ENCODE measurements at regions not wholly inside any gene's neighbourhood (a gene's known extent, or its start where the extent isn't known, plus 50 kb on each side); places are given as distances from the start of the nearest gene placed in this dataset.
A peak's percentile ranks its signal among the peaks of the same experiment; 100 is the strongest.
"Not testable (repeated sequence)": the region's sequence is repeated elsewhere in the genome, so short reads cannot be mapped to it uniquely, and the experiment has no call there.

- no peak for DNase-seq (ENCODE audit: low read depth in 1 of 2, low spot score in 1 of 2)
Measured at GRCh38 chr21:33121715-33122475, 52.0 kb downstream of the OLIG1 start.

- DNase-seq (ENCODE audit: low read depth in 1 of 2, low spot score in 1 of 2), result no peak
Measured at GRCh38 chr21:33122507-33122906, 52.6 kb downstream of the OLIG1 start.

GRCh38 chr21:33123374-33124123, 53.6 kb downstream of the OLIG1 start:
- DNase-seq (ENCODE audit: low read depth in 1 of 2, low spot score in 1 of 2), result no peak

- DNase-seq (ENCODE audit: low read depth in 1 of 2, low spot score in 1 of 2), result no peak
Measured at GRCh38 chr21:33124889-33125288, 54.9 kb downstream of the OLIG1 start.

- DNase-seq (ENCODE audit: low read depth in 1 of 2, low spot score in 1 of 2), result no peak
Measured at GRCh38 chr21:33125680-33126375, 55.9 kb downstream of the OLIG1 start.

GRCh38 chr21:33126569-33126968, 56.6 kb downstream of the OLIG1 start:
- DNase-seq (ENCODE audit: low read depth in 1 of 2, low spot score in 1 of 2), result no peak

- peak; percentile 3 to 23 for DNase-seq (ENCODE audit: low read depth in 1 of 2, low spot score in 1 of 2)
Measured at GRCh38 chr21:33127154-33127867, 57.4 kb downstream of the OLIG1 start.

GRCh38 chr21:33127868-33128242, 57.9 kb downstream of the OLIG1 start:
- DNase-seq (ENCODE audit: low read depth in 1 of 2, low spot score in 1 of 2), result no peak

- DNase-seq (ENCODE audit: low read depth in 1 of 2, low spot score in 1 of 2), result no peak
Measured at GRCh38 chr21:33128538-33128937, 58.6 kb downstream of the OLIG1 start.

- no peak for DNase-seq (ENCODE audit: low read depth in 1 of 2, low spot score in 1 of 2)
Measured at GRCh38 chr21:33132054-33132453, 62.1 kb downstream of the OLIG1 start.

GRCh38 chr21:33133892-33134291, 64.0 kb downstream of the OLIG1 start:
- DNase-seq (ENCODE audit: low read depth in 1 of 2, low spot score in 1 of 2), result no peak

- no peak for DNase-seq (ENCODE audit: low read depth in 1 of 2, low spot score in 1 of 2)
Measured at GRCh38 chr21:33135925-33136324, 66.0 kb downstream of the OLIG1 start.

GRCh38 chr21:33136847-33137502, 67.0 kb downstream of the OLIG1 start:
- no peak for DNase-seq (ENCODE audit: low read depth in 1 of 2, low spot score in 1 of 2)

GRCh38 chr21:33139084-33139483, 69.1 kb downstream of the OLIG1 start:
- no peak for DNase-seq (ENCODE audit: low read depth in 1 of 2, low spot score in 1 of 2)

- DNase-seq (ENCODE audit: low read depth in 1 of 2, low spot score in 1 of 2), result no peak
Measured at GRCh38 chr21:33140288-33140687, 70.3 kb downstream of the OLIG1 start.

GRCh38 chr21:33146467-33146866, 76.5 kb downstream of the OLIG1 start:
- DNase-seq (ENCODE audit: low read depth in 1 of 2, low spot score in 1 of 2), result no peak

- no peak for DNase-seq (ENCODE audit: low read depth in 1 of 2, low spot score in 1 of 2)
Measured at GRCh38 chr21:33149181-33149580, 79.2 kb downstream of the OLIG1 start.

GRCh38 chr21:33150968-33151367, 78.8 kb upstream of the IFNAR2 start:
- not testable (repeated sequence) for DNase-seq (ENCODE audit: low read depth in 1 of 2, low spot score in 1 of 2)

GRCh38 chr21:33151941-33152731, 77.6 kb upstream of the IFNAR2 start:
- DNase-seq (ENCODE audit: low read depth in 1 of 2, low spot score in 1 of 2), result no peak

- no peak for DNase-seq (ENCODE audit: low read depth in 1 of 2, low spot score in 1 of 2)
Measured at GRCh38 chr21:33152732-33153130, 77.0 kb upstream of the IFNAR2 start.

Data from activated T-helper 1 cell treated with anti-CD3 and anti-CD28 coated beads, Interleukin-2, amount 50 U/mL, for 16 hours (primary cell).